CD4-positive, alpha-beta T cell (primary cell): ENCODE measurements at regions not wholly inside any gene's neighbourhood (a gene's known extent, or its start where the extent isn't known, plus 50 kb on each side); places are given as distances from the start of the nearest gene placed in this dataset.

Experiments
- ATAC-seq: fragments of 200-7000 bp; cut with Tn5 transposase; one replicate; pipeline ENCODE4 v1.10.0; 2022; ENCODE audit warnings: mild to moderate bottlenecking; ENCODE audit not compliant: poor library complexity
- CTCF ChIA-PET: fragments of 350-600 bp; sonication (Branson Sonifier 250); formaldehyde crosslinking; loops from one replicate; lab custom pipeline; 2021; ENCODE audit warnings: antibody characterized with exemption, inconsistent platforms; lab: Charles Lee
- POLR2A ChIA-PET: fragments of 350-600 bp; sonication (Branson Sonifier 250); formaldehyde crosslinking; loops from one replicate; lab custom pipeline; 2021; ENCODE audit warnings: antibody characterized with exemption, inconsistent platforms; lab: Charles Lee
- DNase-seq, 14 experiments: peaks; one replicate each; pipeline ENCODE4 v3.0.0-alpha.2; 2013 to 2020; ENCODE audit warnings: mixed read lengths in 2 of 14
- H3K27ac ChIP-seq, 2 donors: one replicate each; pipeline versions ENCODE4 v1.5.1 to v1.7.0; 2013; ENCODE audit warnings: low read length in 2 of 2, low read depth in 1 of 2, mild to moderate bottlenecking in 1 of 2
- H3K27me3 ChIP-seq, 2 experiments: 1 replicate in 1 of 2; 2 replicates in 1 of 2; pipeline versions ENCODE4 v1.6.1 to v1.7.0; 2013; ENCODE audit warnings: low read length in 2 of 2, control low read depth in 1 of 2, mild to moderate bottlenecking in 1 of 2, moderate library complexity in 1 of 2; ENCODE audit not compliant: insufficient read depth in 2 of 2, control insufficient read depth in 1 of 2
- H3K36me3 ChIP-seq: one replicate; pipeline ENCODE4 v1.6.1; 2013; ENCODE audit warnings: low read length, control low read depth; ENCODE audit not compliant: insufficient read depth
- H3K4me1 ChIP-seq: one replicate; pipeline ENCODE4 v1.6.1; 2013; ENCODE audit warnings: low read length, control low read depth; ENCODE audit not compliant: insufficient read depth
- H3K4me3 ChIP-seq: one replicate; pipeline ENCODE4 v1.5.1; 2013; ENCODE audit warnings: mild to moderate bottlenecking, low read length, moderate library complexity
- H3K9me3 ChIP-seq, 2 experiments: 1 replicate in 1 of 2; 2 replicates in 1 of 2; pipeline versions ENCODE4 v1.6.1 to v1.7.0; 2013; ENCODE audit warnings: low read length in 2 of 2, mild to moderate bottlenecking in 2 of 2, control low read depth in 1 of 2, moderate library complexity in 1 of 2; ENCODE audit not compliant: control insufficient read depth in 1 of 2, insufficient read depth in 1 of 2
- H3K27ac Mint-ChIP-seq: one replicate; pipeline ENCODE4 v1.8.0; 2020; ENCODE audit warnings: mixed read lengths
- H3K27me3 Mint-ChIP-seq: one replicate; pipeline ENCODE4 v1.8.0; 2021; ENCODE audit warnings: mixed read lengths
- H3K36me3 Mint-ChIP-seq: one replicate; pipeline ENCODE4 v1.8.0; 2021; ENCODE audit warnings: low read depth, mixed read lengths
- H3K4me1 Mint-ChIP-seq: one replicate; pipeline ENCODE4 v1.8.0; 2021; ENCODE audit warnings: low read depth, mixed read lengths
- H3K4me3 Mint-ChIP-seq: one replicate; pipeline ENCODE4 v1.8.0; 2020; ENCODE audit warnings: mild to moderate bottlenecking, mixed read lengths
- H3K9me3 Mint-ChIP-seq: one replicate; pipeline ENCODE4 v1.8.0; 2020; ENCODE audit warnings: mixed read lengths
- CTCF ChIP-seq: fragments of 200-600 bp; IDR thresholded peaks from one replicate; pipeline ENCODE4 v1.8.0; 2022; ENCODE audit warnings: antibody characterized with exemption, mild to moderate bottlenecking
- intact Hi-C, 2 experiments: fragments of 100-400 bp; cut with DNase I in 1 of 2; cut with micrococcal nuclease in 1 of 2; formaldehyde crosslinking; loops; one replicate each; pipeline versions ENCODE4 v1.15.1 to v1.9.0; 2023 to 2025; cut with DNase I, micrococcal nuclease

GRCh38 chr3:176090727-176091126, 1106.6 kb downstream of the TBL1XR1 start:
- Mint-ChIP-seq H3K36me3 (no peaks in the 10 kb centered on the region), H3K9me3 (peaks cover 5% of the 10 kb centered on the region), H3K27me3 (no peaks in the 10 kb centered on the region), H3K27ac (no peak overlapping the region), H3K4me3 (no peak overlapping the region), H3K4me1 (no peaks in the 10 kb centered on the region)
- ChIA-PET CTCF (no interaction called here), POLR2A (no interaction called here)
- Histone ChIP-seq H3K9me3 (no peaks in the 10 kb centered on the region), H3K36me3 (no peaks in the 10 kb centered on the region), H3K4me3 (no peak overlapping the region), H3K27me3 (no peaks in the 10 kb centered on the region), H3K4me1 (no peaks in the 10 kb centered on the region), H3K27ac (no peak overlapping the region)
- TF ChIP-seq CTCF = no peak
- DNase-seq (no peak), ATAC-seq (no peak)
- intact Hi-C loops = no loop called here

GRCh38 chr3:176088962-176089383, 1108.3 kb downstream of the TBL1XR1 start:
- no peaks in the 10 kb centered on the region for H3K27me3 ChIP-seq
- Mint-ChIP-seq H3K27ac (no peak overlapping the region), H3K4me3 (no peak overlapping the region), H3K27me3 (no peaks in the 10 kb centered on the region), H3K9me3 (peaks cover 5% of the 10 kb centered on the region), H3K4me1 (no peaks in the 10 kb centered on the region), H3K36me3 (no peaks in the 10 kb centered on the region)
- no peaks in the 10 kb centered on the region for H3K9me3 ChIP-seq
- H3K36me3 ChIP-seq = no peaks in the 10 kb centered on the region
- DNase-seq = no peak
- no peak for TF ChIP-seq CTCF
- POLR2A ChIA-PET = no interaction called here
- no peak overlapping the region for H3K27ac ChIP-seq
- no peak overlapping the region for H3K4me3 ChIP-seq
- ATAC-seq = no peak
- CTCF ChIA-PET = no interaction called here
- intact Hi-C loops = no loop called here
- no peaks in the 10 kb centered on the region for H3K4me1 ChIP-seq

- Histone ChIP-seq H3K4me1 (no peaks in the 10 kb centered on the region), H3K27me3 (no peaks in the 10 kb centered on the region), H3K4me3 (no peak overlapping the region), H3K36me3 (no peaks in the 10 kb centered on the region), H3K9me3 (no peaks in the 10 kb centered on the region), H3K27ac (no peak overlapping the region)
- Mint-ChIP-seq H3K27me3 (no peaks in the 10 kb centered on the region), H3K36me3 (no peaks in the 10 kb centered on the region), H3K27ac (no peak overlapping the region), H3K9me3 (peaks cover 5% of the 10 kb centered on the region), H3K4me3 (no peak overlapping the region), H3K4me1 (no peaks in the 10 kb centered on the region)
- DNase-seq (no peak), ATAC-seq (no peak)
- CTCF ChIA-PET = no interaction called here
- TF ChIP-seq CTCF = no peak
- POLR2A ChIA-PET = no interaction called here
- intact Hi-C loops = no loop called here
Observed at GRCh38 chr3:176087066-176087697, 1110.1 kb downstream of the TBL1XR1 start.
